Panc1 (cell line): ENCODE measurements at regions not wholly inside any gene's neighbourhood (a gene's known extent, or its start where the extent isn't known, plus 50 kb on each side); places are given as distances from the start of the nearest gene placed in this dataset.

ENCODE experiments used
- ATAC-seq: fragments of 200-7000 bp; cut with Tn5 transposase; 2 replicates; pipeline ENCODE4 v1.9.1; 2020; ENCODE audit warnings: mild to moderate bottlenecking, moderate library complexity
- BruUV-seq: library from RNA; stranded (reverse); fragments of 400-500 nt; replicated peaks from 2 replicates; lab custom pipeline; 2021; lab: Mats Ljungman, UMichigan
- CTCF ChIA-PET: fragments of 300-600 bp; sonication (Branson Sonifier 250); formaldehyde crosslinking; loops from one replicate; lab custom pipeline; 2022; ENCODE audit warnings: antibody characterized with exemption; lab: Charles Lee
- POLR2A ChIA-PET: fragments of 300-600 bp; sonication (Branson Sonifier 250); formaldehyde crosslinking; loops from one replicate; lab custom pipeline; 2022; ENCODE audit warnings: antibody characterized with exemption; lab: Charles Lee
- DNase-seq: peaks from one replicate; pipeline ENCODE4 v3.0.0-alpha.2; 2010; ENCODE audit warnings: low read depth, low spot score
- H3K27ac ChIP-seq: 2 replicates; pipeline ENCODE4 v1.5.1; 2011; ENCODE audit warnings: mild to moderate bottlenecking, low read length, inconsistent platforms
- H3K27me3 ChIP-seq: fragments of 200-500 bp; sonication (Bioruptor generic); 2 replicates; pipeline ENCODE4 v1.6.0; 2014; ENCODE audit warnings: low read length, inconsistent platforms; ENCODE audit not compliant: control insufficient read depth, insufficient read depth
- H3K36me3 ChIP-seq: fragments of 200-500 bp; sonication (Bioruptor generic); 2 replicates; pipeline ENCODE4 v1.5.1; 2014; ENCODE audit warnings: inconsistent platforms, mild to moderate bottlenecking, low read length, moderate library complexity; ENCODE audit not compliant: control insufficient read depth, insufficient read depth
- H3K4me1 ChIP-seq: 2 replicates; pipeline ENCODE4 v1.5.1; 2011; ENCODE audit warnings: inconsistent platforms, mild to moderate bottlenecking, low read length, moderate library complexity; ENCODE audit not compliant: control insufficient read depth, insufficient read depth
- H3K4me3 ChIP-seq, 2 experiments: 2 replicates each; pipeline ENCODE4 v1.5.1; 2011 to 2012; ENCODE audit warnings: low read depth in 2 of 2, low read length in 2 of 2, mild to moderate bottlenecking in 2 of 2, inconsistent platforms in 1 of 2, moderate library complexity in 1 of 2
- H3K9me3 ChIP-seq: fragments of 200-500 bp; sonication (Bioruptor generic); 2 replicates; pipeline ENCODE4 v1.5.1; 2014; ENCODE audit warnings: low read depth, mild to moderate bottlenecking, inconsistent platforms, low read length, moderate library complexity; ENCODE audit not compliant: control insufficient read depth, insufficient read depth
- POLR2AphosphoS5 ChIP-seq: IDR thresholded peaks from 2 replicates; pipeline ENCODE4 v1.6.1; 2012; ENCODE audit warnings: mild to moderate bottlenecking, low read depth, low read length, moderate library complexity
- SIN3A ChIP-seq: IDR thresholded peaks from 2 replicates; pipeline ENCODE4 v1.6.1; 2012; ENCODE audit warnings: low read depth, mild to moderate bottlenecking, low read length, moderate library complexity, borderline replicate concordance; ENCODE audit not compliant: insufficient read depth
- TCF7L2 ChIP-seq: IDR thresholded peaks from 2 replicates; pipeline ENCODE4 v1.6.1; 2011; ENCODE audit warnings: mild to moderate bottlenecking, low read depth, low read length, inconsistent platforms
- in situ Hi-C: cut with HindIII; loops from 2 replicates; pipeline ENCODE4 v1.10.0; 2016; ENCODE audit warnings: low sequenced_read_pairs, low pct_unique_long_range_greater_than_20kb
- intact Hi-C: fragments of 100-400 bp; cut with micrococcal nuclease; formaldehyde crosslinking; loops from one replicate; pipeline ENCODE4 v1.10.0; 2022; ENCODE audit not compliant: unreplicated experiment
- TF ChIP-seq, protein P1 (sequence below), 2 experiments: IDR thresholded peaks; 2 replicates each; pipeline ENCODE4 v1.6.1; 2011 to 2012; ENCODE audit warnings: low read depth in 2 of 2, control low read depth in 1 of 2, low read length in 1 of 2, mild to moderate bottlenecking in 1 of 2, moderate library complexity in 1 of 2; ENCODE audit not compliant: insufficient read depth in 1 of 2
- TF ChIP-seq, protein P2 (sequence below): fragments of 450-650 bp; IDR thresholded peaks from 2 replicates; pipeline ENCODE4 v1.5.1; 2017; ENCODE audit warnings: mild to moderate bottlenecking

DNA sequence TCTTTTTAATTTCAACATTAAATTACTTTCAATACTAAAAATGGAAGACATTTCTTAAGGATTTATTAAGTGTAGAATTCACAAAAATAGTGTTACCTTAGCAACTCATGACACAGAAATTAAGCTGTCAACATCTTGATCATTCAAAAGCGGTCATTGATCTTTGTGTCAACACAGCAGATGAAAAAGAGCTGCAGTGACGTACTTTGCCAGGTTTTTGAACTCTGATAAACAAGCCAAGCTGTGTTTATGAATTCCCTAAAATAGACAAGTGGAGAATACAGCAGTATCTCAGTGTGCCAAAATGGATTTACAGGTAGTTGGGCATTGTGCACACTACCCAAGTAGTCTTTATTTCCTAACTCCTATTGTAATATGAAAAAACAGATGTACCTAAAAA is 1141.8 kb upstream of the PCDH7 start:
- ChIA-PET CTCF (no interaction called here), POLR2A (no interaction called here)
- Histone ChIP-seq H3K27me3 (no peaks in the 10 kb centered on the region), H3K9me3 (no peaks in the 10 kb centered on the region), H3K27ac (no peak overlapping the region), H3K4me1 (no peaks in the 10 kb centered on the region), H3K4me3 (no peak overlapping the region), H3K36me3 (no peaks in the 10 kb centered on the region)
- TF ChIP-seq, protein P1, sequence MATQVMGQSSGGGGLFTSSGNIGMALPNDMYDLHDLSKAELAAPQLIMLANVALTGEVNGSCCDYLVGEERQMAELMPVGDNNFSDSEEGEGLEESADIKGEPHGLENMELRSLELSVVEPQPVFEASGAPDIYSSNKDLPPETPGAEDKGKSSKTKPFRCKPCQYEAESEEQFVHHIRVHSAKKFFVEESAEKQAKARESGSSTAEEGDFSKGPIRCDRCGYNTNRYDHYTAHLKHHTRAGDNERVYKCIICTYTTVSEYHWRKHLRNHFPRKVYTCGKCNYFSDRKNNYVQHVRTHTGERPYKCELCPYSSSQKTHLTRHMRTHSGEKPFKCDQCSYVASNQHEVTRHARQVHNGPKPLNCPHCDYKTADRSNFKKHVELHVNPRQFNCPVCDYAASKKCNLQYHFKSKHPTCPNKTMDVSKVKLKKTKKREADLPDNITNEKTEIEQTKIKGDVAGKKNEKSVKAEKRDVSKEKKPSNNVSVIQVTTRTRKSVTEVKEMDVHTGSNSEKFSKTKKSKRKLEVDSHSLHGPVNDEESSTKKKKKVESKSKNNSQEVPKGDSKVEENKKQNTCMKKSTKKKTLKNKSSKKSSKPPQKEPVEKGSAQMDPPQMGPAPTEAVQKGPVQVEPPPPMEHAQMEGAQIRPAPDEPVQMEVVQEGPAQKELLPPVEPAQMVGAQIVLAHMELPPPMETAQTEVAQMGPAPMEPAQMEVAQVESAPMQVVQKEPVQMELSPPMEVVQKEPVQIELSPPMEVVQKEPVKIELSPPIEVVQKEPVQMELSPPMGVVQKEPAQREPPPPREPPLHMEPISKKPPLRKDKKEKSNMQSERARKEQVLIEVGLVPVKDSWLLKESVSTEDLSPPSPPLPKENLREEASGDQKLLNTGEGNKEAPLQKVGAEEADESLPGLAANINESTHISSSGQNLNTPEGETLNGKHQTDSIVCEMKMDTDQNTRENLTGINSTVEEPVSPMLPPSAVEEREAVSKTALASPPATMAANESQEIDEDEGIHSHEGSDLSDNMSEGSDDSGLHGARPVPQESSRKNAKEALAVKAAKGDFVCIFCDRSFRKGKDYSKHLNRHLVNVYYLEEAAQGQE (IDR thresholded peaks at IDR 0.05; ENCODE audit: insufficient read depth in 1 of 2, low read depth in 2 of 2, low read length in 1 of 2), result no peak
- TF ChIP-seq SIN3A (no peak), TCF7L2 (no peak), POLR2AphosphoS5 (no peak)
- TF ChIP-seq, protein P2, sequence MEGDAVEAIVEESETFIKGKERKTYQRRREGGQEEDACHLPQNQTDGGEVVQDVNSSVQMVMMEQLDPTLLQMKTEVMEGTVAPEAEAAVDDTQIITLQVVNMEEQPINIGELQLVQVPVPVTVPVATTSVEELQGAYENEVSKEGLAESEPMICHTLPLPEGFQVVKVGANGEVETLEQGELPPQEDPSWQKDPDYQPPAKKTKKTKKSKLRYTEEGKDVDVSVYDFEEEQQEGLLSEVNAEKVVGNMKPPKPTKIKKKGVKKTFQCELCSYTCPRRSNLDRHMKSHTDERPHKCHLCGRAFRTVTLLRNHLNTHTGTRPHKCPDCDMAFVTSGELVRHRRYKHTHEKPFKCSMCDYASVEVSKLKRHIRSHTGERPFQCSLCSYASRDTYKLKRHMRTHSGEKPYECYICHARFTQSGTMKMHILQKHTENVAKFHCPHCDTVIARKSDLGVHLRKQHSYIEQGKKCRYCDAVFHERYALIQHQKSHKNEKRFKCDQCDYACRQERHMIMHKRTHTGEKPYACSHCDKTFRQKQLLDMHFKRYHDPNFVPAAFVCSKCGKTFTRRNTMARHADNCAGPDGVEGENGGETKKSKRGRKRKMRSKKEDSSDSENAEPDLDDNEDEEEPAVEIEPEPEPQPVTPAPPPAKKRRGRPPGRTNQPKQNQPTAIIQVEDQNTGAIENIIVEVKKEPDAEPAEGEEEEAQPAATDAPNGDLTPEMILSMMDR, result no peak
- intact Hi-C loops (no loop called here), in situ Hi-C loops (no loop called here)
- BruUV-seq, result no TSS peak
- no peak for DNase-seq
- no peak for ATAC-seq

DNA sequence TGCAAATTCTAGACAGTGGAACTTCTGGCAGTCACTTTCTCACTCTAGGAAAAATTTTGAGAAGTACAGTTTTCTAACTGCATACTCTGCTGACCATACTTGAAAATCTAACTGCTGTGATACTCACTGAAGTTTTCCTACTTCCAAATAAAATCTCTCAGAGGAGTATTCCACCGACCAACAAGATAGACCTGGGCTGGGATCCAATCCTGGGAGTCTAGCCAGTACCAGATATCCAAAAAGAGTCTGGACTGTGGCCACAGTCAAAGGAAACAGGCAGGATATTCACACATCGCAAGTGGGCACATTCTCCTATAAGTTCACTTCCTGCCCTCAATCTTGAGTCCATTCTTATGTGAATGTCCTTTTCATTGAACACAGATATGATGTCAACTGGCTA is 1138.7 kb upstream of the PCDH7 start:
- intact Hi-C loops, result no loop called here
- no peak for DNase-seq
- Histone ChIP-seq H3K4me3 (no peak overlapping the region), H3K27me3 (no peaks in the 10 kb centered on the region), H3K9me3 (no peaks in the 10 kb centered on the region), H3K4me1 (no peaks in the 10 kb centered on the region), H3K36me3 (no peaks in the 10 kb centered on the region), H3K27ac (no peak overlapping the region)
- CTCF ChIA-PET, result no interaction called here
- POLR2A ChIA-PET, result no interaction called here
- TF ChIP-seq POLR2AphosphoS5 (no peak), SIN3A (no peak)
- TF ChIP-seq, protein P1 (IDR thresholded peaks at IDR 0.05; ENCODE audit: insufficient read depth in 1 of 2, low read depth in 2 of 2, low read length in 1 of 2), result no peak
- TF ChIP-seq, protein P2, result no peak
- in situ Hi-C loops, result no loop called here
- ATAC-seq, result no peak
- no TSS peak for BruUV-seq
